WERI-Rb-1 (cell line): ENCODE measurements at regions not wholly inside any gene's neighbourhood (a gene's known extent, or its start where the extent isn't known, plus 50 kb on each side); places are given as distances from the start of the nearest gene placed in this dataset.

Experiments used
- DNase-seq: peaks from one replicate; pipeline ENCODE4 v3.0.0-alpha.2; 2020
- H3K27ac ChIP-seq: fragments of 250-450 bp; sonication (Bioruptor Pico); 2 replicates; pipeline ENCODE4 v1.5.1; 2020; ENCODE audit warnings: mild to moderate bottlenecking, moderate library complexity
- H3K27me3 ChIP-seq: fragments of 250-450 bp; sonication (Bioruptor Pico); 2 replicates; pipeline ENCODE4 v1.5.1; 2021; ENCODE audit warnings: mild to moderate bottlenecking, low read depth, moderate library complexity; ENCODE audit not compliant: insufficient read depth, severe bottlenecking
- H3K36me3 ChIP-seq: fragments of 250-450 bp; sonication (Bioruptor Pico); 2 replicates; pipeline ENCODE4 v1.5.1; 2020; ENCODE audit warnings: mild to moderate bottlenecking, moderate library complexity
- H3K4me3 ChIP-seq: 2 replicates; pipeline ENCODE4 v1.5.1; 2011; ENCODE audit warnings: low read depth, mild to moderate bottlenecking, control low read depth, low read length
- H3K9me3 ChIP-seq: fragments of 250-450 bp; sonication (Bioruptor Pico); 2 replicates; pipeline ENCODE4 v1.5.1; 2021; ENCODE audit warnings: mild to moderate bottlenecking, moderate library complexity; ENCODE audit not compliant: severe bottlenecking
- TF ChIP-seq, protein P1 (sequence below): IDR thresholded peaks from 2 replicates; pipeline ENCODE4 v1.5.1; 2011; ENCODE audit warnings: low read depth, mild to moderate bottlenecking, control low read depth, inconsistent platforms, low read length

DNA sequence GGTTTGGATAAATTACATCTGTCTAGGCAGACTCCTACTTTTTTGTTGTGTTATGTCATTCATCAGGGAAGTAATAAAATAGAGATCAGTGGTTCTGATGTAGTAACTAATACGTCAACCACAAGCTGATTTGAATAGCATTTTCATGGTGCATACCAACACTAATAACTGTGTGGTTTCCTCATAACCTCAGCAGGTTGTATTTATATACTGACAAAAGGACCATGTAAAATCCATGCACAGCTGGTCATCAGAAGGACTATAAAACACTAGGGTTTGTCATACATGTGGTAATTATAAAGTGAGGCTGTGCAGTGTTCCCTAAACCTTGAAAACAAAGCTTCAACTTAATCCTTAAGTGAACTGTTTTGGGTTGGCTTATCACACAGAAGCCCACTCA is 216.8 kb upstream of the RBMS3 start:
- no peaks in the 10 kb centered on the region for H3K27me3 ChIP-seq
- H3K4me3 ChIP-seq: no peak overlapping the region
- no peaks in the 10 kb centered on the region for H3K9me3 ChIP-seq
- DNase-seq: no peak
- no peaks in the 10 kb centered on the region for H3K36me3 ChIP-seq
- TF ChIP-seq, protein P1, sequence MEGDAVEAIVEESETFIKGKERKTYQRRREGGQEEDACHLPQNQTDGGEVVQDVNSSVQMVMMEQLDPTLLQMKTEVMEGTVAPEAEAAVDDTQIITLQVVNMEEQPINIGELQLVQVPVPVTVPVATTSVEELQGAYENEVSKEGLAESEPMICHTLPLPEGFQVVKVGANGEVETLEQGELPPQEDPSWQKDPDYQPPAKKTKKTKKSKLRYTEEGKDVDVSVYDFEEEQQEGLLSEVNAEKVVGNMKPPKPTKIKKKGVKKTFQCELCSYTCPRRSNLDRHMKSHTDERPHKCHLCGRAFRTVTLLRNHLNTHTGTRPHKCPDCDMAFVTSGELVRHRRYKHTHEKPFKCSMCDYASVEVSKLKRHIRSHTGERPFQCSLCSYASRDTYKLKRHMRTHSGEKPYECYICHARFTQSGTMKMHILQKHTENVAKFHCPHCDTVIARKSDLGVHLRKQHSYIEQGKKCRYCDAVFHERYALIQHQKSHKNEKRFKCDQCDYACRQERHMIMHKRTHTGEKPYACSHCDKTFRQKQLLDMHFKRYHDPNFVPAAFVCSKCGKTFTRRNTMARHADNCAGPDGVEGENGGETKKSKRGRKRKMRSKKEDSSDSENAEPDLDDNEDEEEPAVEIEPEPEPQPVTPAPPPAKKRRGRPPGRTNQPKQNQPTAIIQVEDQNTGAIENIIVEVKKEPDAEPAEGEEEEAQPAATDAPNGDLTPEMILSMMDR: no peak
- no peak overlapping the region for H3K27ac ChIP-seq

DNA sequence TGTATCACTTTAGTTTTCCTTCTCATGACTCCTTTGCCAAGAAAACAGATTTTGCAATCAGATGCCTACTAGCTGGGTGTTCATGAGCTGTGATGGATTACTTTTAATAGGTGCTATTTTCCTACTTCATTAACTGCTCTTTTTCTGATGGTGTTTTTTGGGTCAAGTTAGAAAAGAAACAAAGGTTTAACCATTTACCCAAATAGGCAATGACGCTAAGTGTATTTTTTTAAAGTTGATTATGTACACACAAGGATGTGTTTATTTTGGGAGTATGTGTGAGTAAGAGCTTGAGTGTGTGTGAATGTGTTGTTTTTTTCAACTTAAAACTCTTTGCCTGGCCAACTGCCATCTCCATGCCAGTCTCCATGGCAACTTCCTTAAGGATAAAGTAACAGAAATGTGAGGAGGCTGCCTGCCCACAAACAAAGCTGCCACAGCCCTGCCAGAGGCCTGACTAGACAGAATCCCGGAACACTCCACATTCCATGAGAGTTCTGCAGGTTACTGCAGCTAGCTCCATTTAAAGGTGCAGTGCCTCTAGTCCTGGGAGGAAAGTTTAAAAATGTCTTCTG is 215.6 kb upstream of the RBMS3 start:
- no peak for DNase-seq

DNA sequence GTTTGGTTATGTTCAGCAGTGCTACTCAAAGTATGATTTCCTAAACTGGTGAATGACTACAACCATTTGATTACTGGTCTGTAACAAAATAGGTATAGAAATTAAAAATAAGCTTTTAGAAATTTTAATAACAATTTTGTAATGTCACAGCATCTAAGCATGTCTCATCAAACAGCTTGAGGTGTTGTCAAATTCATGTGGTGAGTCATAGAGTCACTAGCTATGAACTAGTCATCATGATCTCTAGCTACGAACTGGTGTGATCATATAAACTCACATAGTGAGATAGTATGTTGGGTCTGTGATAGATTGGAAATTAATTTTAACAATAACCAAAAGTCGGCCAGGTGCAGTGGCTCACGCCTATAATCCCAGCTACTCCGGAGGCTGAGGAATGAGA is 213.9 kb upstream of the RBMS3 start:
- no peaks in the 10 kb centered on the region for H3K27me3 ChIP-seq
- H3K36me3 ChIP-seq: no peaks in the 10 kb centered on the region
- H3K9me3 ChIP-seq: no peaks in the 10 kb centered on the region
- H3K27ac ChIP-seq: no peak overlapping the region
- no peak for DNase-seq
- TF ChIP-seq, protein P1: no peak
- H3K4me3 ChIP-seq: no peak overlapping the region

More for the DNA sequence above, 215.6 kb upstream of the RBMS3 start:
- Histone ChIP-seq H3K9me3 (no peaks in the 10 kb centered on the region), H3K27me3 (no peaks in the 10 kb centered on the region), H3K4me3 (no peak overlapping the region), H3K27ac (no peak overlapping the region), H3K36me3 (no peaks in the 10 kb centered on the region)
- TF ChIP-seq, protein P1: no peak

DNA sequence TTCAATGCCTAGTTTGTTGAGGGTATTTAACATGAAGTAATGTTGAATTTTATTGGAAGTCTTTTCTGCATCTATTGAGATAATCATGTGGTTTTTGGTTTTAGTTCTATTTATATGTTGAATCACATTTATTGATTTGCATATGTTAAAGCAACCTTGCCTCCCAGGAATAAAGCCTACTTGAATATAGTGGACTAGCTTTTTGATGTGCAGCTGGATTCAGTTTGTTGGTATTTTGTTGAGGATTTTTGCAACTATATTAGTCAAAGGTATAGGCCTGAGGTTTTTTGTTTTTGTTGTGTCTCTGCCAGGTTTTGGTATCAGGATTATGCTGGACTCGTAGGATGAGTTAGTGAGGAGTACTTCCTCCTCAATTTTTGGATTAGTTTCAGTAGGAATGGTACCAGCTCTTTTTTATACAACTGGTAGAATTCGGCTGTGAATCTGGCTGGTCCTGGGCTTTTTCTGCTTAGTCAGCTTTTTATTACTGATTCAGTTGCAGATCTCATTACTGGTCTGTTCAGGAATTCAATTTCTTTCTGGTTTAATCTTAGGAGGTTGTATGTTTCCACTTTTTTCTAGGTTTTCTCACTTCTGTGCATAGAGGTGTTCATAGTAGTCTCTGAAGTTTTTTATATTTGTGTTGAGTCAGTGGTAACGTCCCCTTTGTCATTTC is 209.8 kb upstream of the RBMS3 start:
- no peaks in the 10 kb centered on the region for H3K27me3 ChIP-seq
- no peak overlapping the region for H3K4me3 ChIP-seq
- H3K9me3 ChIP-seq: no peaks in the 10 kb centered on the region
- no peak overlapping the region for H3K27ac ChIP-seq
- TF ChIP-seq, protein P1: no peak
- H3K36me3 ChIP-seq: no peaks in the 10 kb centered on the region
- no peak for DNase-seq

DNA sequence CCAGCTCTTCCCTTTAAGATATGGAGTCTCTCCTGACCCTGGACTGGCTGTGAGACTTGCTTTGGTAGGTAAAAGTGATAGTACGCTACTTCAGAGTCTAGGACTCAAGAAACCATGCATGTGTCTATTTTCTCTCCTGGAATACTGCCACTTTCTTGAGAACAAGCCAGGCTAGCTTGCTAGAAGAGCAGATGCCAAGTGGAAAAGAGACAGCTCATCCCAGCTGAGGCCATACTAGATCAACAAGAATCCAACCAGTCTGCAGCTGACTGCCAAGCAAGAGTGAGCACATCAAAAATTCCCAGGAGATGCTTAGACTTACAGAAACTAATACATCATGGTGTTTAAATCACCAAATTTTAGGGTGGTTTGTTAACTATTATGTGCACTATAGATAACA is 208.3 kb upstream of the RBMS3 start:
- no peak for DNase-seq
- no peak overlapping the region for H3K27ac ChIP-seq
- TF ChIP-seq, protein P1: no peak
- no peaks in the 10 kb centered on the region for H3K36me3 ChIP-seq
- no peak overlapping the region for H3K4me3 ChIP-seq
- no peaks in the 10 kb centered on the region for H3K9me3 ChIP-seq
- no peaks in the 10 kb centered on the region for H3K27me3 ChIP-seq

DNA sequence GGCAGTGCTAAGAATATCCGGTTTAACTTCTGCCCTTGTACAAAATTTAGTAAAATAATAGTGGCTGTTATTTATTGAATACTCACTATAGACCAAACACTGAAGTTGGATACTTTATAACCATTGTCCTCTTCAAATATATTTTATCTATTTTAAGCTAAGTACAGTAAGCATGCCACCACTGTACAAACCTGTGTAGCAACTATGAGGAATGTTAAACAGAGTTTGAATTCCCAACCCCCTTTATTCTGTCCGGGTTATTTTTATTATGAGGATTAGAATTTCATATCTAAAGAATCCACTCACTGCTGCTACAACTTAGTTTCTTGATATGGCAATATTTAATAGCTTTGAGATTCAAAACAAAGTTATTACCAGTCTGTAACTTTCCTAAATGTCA is 203.5 kb upstream of the RBMS3 start:
- no peak for DNase-seq
- H3K4me3 ChIP-seq: no peak overlapping the region

More for the DNA sequence above, 203.5 kb upstream of the RBMS3 start:
- TF ChIP-seq, protein P1: no peak
- no peak overlapping the region for H3K27ac ChIP-seq
- no peaks in the 10 kb centered on the region for H3K36me3 ChIP-seq
- H3K9me3 ChIP-seq: no peaks in the 10 kb centered on the region
- no peaks in the 10 kb centered on the region for H3K27me3 ChIP-seq
